ENCODE measurements at regions not wholly inside any gene's neighbourhood (a gene's known extent, or its start where the extent isn't known, plus 50 kb on each side); places are given as distances from the start of the nearest gene placed in this dataset.

GRCh38 chr5:91898898-91899297 lies 515.8 kb upstream of the ARRDC3 start:
- no peak for TF ChIP-seq CTCF (IDR thresholded peaks at IDR 0.05 in 4 of 5, conservative IDR thresholded peaks at IDR 0.05 in 1 of 5)
- TF ChIP-seq POLR2A (IDR thresholded peaks at IDR 0.05): no peak
